ENCODE measurements at regions not wholly inside any gene's neighbourhood (a gene's known extent, or its start where the extent isn't known, plus 50 kb on each side); places are given as distances from the start of the nearest gene placed in this dataset.
A peak's percentile ranks its signal among the peaks of the same experiment; 100 is the strongest.

DNA sequence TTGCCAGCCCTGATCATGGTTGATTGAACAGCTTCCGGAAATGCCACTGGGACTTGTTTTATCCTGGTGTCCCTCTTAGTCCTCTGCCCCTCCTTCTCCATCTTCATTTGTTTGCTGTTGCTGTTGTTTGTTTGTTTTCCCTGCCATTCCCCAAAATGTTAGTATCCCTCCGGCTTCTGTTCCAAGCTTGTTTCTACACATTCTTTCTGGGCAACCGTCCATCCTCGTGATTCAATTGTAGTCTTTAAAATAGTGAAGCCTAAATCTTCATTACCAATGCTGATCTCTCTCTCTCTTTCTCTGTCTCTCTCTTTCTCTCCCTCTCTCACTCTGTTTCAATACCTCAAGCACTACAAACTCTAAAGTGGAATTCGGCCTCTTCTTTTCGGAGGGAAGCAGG lies 649.3 kb upstream of the ARGLU1 start:
- DNase-seq, result no peak

DNA sequence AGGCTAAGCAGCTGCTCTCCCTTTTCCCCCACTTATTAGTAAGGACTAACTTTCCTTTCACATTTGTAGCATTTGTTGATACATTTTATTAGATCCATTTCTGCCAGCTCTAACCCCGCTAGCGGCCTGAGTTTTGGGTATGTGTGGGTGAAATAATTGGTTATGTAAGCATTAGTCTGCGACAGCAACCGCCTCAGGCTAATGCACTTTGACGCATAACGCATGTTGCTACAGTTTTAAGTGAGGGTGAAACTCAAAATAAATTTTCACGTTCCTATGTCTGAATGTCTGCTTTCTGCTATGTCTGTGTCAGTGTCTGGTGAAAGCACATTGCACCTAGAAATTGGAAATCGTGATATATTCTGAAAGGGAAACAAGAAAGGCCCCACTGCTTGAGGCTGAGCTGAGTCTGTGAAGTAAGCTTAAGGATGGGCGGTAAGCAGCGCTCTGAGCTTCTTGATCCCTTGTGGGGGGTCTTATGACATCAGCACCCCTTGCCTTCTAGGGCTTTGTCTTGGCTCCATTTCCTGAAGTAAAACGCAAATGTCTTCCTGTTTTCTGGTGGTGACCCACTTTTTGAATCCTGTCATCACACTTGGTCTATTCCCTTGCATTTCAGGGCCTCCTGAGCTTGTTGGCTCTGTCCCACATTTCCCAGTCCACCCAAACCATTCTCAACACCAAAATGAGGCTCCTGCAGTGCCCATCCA lies 648.3 kb upstream of the ARGLU1 start:
- DNase-seq, result no peak

GRCh38 chr13:107211073-107211472 lies 643.1 kb upstream of the ARGLU1 start:
- peak in 54 of 56 donors; percentile 7 to 91 (median 68) for DNase-seq

- DNase-seq, result peak in 1 of 56 donors; percentile 7
These were observed 642.7 kb upstream of the ARGLU1 start for GRCh38 chr13:107210723-107211030.

DNA sequence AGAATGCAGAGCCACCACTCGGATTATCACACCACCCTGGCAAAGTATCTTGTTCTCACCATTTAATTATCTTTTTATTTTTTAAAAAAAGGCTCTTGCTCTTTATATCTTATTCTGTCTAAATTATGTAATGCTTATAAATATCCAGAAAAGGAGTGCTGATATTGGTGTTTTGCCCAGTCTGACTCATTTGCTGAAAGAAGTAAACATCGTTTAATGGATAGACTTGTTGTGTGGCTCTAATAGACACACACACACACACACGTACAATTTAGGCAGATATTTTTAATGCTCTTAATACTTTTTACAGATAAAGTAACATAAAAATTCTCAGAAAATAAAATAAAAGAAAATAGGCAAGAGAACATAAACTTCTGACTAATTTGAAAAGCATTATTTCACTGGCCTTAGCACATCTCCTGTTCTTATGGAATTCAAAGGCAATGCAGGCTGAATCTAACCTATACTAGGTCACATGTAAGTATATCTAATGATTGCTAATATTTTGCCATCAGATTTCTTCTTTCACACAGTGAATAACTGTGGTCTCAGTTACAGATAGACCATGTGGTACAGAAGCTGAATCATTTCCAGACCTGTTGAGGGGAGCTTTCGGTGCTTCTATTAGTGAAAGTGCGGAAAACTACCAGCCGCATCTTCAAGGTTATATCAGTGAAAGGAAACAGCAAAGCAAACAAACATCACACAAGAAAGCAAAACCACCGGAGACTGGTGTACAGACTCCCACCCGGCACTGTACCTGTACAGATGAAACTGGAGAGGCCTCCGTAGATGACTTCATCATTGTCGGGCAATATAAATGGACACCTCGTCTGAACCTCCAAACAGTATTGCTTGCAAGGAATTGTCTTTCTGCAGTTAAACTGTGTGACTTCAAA lies 642.1 kb upstream of the ARGLU1 start:
- DNase-seq, result no peak

DNA sequence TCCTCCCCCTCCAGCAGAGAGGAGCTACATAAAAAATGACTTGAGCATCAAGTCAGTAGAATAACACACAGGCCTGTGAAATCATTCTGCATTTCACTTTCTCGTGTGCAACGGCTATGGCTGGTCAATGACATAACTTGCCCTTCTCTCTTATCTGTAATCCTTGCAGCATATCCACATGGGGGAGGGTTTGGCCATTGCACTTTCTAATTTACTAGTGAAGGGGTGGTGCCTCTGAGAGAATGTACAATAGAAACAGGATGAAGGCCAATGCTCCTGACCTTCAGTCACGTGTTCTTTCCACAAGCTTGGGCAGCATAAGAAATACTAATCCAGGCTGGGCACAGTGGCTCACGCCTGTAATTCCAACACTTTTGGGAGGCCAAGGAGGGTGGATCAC lies 641.0 kb upstream of the ARGLU1 start:
- DNase-seq, result no peak

DNA sequence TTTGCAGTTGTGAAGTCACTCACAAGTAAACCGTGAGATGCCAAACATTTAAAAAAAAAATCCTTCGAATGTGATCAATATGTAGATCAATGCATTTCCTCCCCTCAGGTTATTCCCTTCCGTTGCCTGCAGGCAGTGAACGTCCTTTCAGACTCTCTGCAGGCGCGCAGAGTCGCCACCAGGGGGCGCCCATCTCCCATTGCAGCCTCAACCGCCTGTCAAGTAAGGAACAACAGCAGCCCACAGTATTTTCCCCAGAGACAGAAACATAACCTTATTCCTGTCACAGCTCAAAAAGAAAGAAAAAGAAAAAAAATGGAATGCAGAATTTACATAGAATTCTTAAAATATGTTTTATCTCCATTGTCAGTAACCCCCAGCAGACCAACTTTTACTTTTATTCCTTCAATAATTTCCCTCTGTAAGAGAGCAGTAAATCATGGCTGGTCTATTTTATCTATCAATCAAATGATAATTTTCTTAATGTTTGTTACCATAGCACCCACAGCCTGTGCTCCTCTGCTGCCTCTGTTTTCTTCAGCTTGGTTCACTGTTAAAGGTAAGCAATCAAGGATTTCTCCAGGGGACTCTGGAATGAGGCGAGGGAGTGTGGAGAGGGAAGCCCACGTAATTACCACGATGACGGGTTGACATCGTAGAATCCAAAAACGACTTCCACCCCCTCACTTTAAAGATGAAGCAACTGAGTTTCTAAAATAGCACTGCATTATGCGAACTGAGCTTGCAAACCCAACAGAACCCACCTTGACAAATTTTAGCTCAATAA lies 637.6 kb upstream of the ARGLU1 start:
- DNase-seq, result peak in 50 of 56 donors; percentile 6 to 89 (median 54)

DNA sequence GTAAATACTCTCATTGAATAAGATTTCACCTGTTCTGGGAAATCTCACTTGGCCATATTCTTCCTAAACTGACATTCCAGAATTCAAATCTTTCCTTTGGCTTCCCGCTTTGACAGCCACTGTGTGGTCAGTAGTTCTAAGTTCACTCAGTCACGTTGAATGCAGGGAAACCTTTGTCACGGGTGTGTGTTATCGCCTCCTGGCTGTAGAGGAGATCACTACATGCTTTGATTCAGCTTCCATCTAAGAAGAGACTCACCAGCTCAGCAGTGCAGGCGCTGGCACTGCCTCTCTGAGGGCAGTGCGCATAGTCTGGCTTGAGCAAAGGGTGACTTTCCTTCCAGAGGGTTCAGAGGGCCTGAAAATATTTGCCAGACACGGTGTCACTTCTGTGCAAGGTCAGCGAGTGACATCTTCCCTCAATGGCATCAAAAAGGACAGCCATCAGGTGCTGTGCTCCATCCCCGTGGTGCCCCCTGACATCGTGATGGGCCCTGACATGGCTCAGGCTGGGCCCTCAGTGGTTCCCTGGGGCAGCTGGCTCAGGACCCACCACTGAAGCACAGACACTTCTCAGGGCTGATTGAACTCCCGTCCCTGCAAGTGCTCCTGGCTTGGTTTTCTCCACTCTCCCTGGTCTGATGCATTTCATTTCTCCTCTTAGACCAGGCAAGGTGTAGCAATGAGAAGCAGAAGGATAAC lies 635.4 kb upstream of the ARGLU1 start:
- no peak for DNase-seq

GRCh38 chr13:107202371-107203023 lies 634.6 kb upstream of the ARGLU1 start:
- no peak for DNase-seq

DNA sequence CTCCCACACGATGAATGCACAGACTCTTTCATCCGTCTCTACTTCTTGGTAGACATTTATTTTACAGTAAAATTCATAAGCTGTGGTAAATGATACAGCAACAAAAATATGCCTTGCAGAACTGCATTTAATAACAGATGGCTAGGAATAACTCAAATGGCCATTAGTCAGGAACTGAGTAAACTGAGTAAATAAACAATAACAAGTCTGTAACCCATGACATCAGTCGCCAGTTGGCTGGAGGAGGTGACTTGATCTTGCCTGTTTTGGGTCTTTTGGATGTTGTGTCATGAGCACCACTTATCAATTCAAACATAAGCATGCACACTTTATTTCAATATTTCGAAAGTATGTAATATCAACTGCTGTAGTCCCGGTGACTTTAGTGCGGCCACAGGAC lies 632.6 kb upstream of the ARGLU1 start:
- DNase-seq, result no peak

GRCh38 chr13:107192289-107192688 lies 624.4 kb upstream of the ARGLU1 start:
- DNase-seq, result no peak

DNA sequence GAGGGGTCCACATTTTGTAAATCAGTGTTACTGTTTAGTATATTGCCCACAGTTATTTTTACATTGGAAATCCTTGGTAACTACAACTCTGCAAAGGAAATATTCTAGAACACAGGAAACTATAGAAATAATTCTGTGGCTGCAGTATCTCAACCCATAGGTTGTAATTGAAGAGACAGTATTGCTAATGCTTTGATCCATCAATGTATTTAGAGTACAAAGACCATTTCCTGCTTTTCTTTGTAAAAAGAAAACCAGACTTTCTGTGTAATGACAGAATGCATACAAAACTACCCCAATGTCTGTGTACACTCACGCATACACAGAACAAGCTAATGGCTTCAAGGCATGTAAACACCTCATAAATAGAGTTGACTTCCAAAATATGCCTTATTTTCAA lies 622.1 kb upstream of the ARGLU1 start:
- no peak for DNase-seq

DNA sequence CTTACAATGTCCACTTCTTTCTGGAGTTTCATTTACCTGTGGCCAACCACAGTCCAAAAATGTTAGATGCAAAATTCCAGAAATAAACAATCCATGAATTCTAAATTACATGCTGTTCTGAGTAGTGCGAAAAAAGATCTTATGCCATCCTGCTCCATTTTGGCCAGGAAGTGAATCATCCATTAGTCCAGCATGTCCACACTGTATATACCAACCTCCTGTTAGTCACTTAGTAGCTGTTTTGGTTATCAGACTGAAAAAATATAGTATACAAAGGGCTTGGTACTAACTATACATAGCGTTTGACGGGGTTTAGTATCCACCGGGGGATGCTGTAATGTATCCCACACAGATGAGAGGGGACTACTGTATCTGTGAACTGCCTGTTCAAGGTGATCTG lies 618.0 kb upstream of the ARGLU1 start:
- no peak for DNase-seq

DNA sequence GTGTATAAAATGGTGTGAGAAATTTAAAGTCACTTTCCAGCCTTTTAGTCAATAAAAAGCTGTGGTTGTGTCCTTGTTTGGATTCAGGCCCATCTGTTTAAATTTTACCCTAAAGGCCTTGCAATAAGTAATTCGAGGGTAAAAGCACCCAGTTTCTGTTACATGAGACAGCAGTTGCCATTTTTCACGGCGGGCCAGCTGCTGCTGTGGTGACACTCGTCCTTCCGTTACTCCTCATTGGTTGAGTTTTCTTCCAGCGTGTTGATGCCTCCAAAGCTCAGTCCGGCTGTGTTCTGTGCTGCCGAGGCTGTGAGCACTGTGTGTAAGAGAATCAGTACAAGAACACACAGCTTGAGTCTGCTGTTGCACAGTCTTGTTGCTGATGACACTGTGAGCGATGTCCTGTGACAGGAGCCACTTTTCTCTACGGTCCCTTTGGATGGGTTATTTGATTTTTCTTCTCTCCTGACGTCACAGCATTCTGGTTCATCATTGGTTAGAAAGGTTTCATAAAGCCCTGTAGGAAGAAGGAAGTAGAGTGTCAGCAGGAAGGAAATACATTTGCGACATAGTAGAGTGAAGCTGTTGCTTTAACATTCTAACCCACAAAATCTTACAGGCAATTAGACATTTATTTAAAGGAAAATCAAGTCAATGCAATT lies 602.5 kb upstream of the ARGLU1 start:
- no peak for DNase-seq

DNA sequence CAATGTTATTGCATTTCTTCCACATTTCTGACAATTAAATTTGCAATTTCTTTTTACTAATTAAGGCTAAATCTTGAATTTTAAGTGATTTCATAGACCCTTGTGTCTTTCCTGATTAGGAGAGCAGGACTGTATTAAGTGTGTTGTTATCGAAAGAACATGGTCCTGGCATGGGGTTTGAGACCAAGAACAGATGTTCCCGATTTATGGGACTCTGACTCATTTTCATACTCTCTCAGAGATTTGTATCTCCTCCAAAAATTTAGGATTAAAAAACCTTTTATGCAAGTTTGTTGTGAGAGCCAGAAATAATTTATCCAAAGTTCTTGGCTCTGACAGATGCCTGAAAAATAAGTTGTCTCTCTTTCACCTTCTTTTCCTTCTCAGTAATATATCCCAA lies 589.3 kb upstream of the ARGLU1 start:
- DNase-seq, result no peak

DNA sequence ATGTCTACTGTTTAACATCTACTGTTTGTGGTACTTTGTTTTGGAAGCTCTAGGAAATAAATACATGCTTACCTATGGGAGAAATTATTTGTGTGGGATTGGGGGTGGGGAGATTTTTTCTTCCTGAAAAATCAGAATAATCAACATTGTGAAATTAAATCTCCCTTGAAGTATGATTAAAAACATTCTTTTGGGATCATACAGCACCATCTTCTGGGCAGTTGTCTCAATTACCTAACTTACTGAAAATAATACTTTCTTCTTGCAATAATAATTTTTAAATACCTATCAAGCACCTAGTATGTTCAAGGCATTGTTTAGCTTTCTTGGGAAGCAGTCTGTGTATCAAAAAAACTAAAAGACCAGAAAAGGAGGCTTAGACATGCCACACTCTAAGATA lies 576.5 kb upstream of the ARGLU1 start:
- DNase-seq, result no peak

GRCh38 chr13:107141767-107142166 lies 573.8 kb upstream of the ARGLU1 start:
- DNase-seq, result no peak

DNA sequence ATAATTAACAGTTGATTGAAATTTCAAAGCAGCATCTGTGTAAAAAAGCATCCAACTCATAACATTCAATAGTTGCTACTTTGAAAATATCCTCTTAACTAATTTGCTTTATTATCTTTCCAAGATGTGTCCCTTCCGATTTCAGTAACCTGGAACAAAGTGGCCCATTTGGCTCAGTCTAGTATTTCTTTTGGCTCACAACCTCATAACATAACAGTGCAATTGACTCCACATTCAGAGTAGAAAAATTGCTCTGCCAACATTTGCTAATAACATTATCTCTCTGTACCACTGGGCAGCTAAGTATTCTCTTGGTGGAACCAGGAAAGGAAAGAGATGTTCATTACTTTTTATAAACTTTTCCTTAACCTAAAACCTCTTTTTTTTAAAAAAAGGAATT lies 571.1 kb upstream of the ARGLU1 start:
- no peak for DNase-seq

GRCh38 chr13:107138486-107138885 lies 570.5 kb upstream of the ARGLU1 start:
- DNase-seq, result no peak

GRCh38 chr13:107133950-107134349 lies 566.0 kb upstream of the ARGLU1 start:
- no peak for DNase-seq
